Neural progenitor cell (in vitro differentiated cells): ENCODE measurements at regions not wholly inside any gene's neighbourhood (a gene's known extent, or its start where the extent isn't known, plus 50 kb on each side); places are given as distances from the start of the nearest gene placed in this dataset.

Experiments
- EZH2 ChIP-seq: fragments of 200-600 bp; sonication (generic); IDR thresholded peaks from 2 replicates; pipeline ENCODE4 v1.6.1; 2017; ENCODE audit warnings: antibody characterized with exemption, mild to moderate bottlenecking, moderate library complexity
- TF ChIP-seq, protein P1 (sequence below): fragments of 200-600 bp; sonication (generic); IDR thresholded peaks from 2 replicates; pipeline ENCODE4 v1.5.1; 2017; ENCODE audit warnings: antibody characterized with exemption, mild to moderate bottlenecking

DNA sequence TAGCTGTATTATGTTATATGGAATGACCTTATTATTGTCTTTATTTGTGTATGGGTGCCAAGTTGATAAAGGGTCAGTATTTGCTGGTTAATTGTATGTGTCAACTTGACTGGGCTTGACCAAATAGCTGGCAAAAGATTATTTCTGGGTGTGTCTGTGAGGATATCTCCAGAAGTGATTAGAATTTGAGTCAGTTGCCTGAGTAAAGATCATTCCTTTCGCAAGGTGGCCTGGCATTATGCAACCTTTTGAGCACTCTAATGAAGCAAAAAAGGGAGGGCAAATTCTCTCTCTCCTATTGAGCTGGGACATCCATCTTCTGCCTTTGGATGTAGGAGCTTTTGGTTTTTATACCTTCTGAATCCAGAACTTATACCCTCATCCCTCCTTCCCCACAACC is 82.2 kb downstream of the ATXN7L3B start:
- TF ChIP-seq, protein P1, sequence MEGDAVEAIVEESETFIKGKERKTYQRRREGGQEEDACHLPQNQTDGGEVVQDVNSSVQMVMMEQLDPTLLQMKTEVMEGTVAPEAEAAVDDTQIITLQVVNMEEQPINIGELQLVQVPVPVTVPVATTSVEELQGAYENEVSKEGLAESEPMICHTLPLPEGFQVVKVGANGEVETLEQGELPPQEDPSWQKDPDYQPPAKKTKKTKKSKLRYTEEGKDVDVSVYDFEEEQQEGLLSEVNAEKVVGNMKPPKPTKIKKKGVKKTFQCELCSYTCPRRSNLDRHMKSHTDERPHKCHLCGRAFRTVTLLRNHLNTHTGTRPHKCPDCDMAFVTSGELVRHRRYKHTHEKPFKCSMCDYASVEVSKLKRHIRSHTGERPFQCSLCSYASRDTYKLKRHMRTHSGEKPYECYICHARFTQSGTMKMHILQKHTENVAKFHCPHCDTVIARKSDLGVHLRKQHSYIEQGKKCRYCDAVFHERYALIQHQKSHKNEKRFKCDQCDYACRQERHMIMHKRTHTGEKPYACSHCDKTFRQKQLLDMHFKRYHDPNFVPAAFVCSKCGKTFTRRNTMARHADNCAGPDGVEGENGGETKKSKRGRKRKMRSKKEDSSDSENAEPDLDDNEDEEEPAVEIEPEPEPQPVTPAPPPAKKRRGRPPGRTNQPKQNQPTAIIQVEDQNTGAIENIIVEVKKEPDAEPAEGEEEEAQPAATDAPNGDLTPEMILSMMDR, result no peak
- no peak for TF ChIP-seq EZH2
